ENCODE measurements at regions not wholly inside any gene's neighbourhood (a gene's known extent, or its start where the extent isn't known, plus 50 kb on each side); places are given as distances from the start of the nearest gene placed in this dataset.

DNA sequence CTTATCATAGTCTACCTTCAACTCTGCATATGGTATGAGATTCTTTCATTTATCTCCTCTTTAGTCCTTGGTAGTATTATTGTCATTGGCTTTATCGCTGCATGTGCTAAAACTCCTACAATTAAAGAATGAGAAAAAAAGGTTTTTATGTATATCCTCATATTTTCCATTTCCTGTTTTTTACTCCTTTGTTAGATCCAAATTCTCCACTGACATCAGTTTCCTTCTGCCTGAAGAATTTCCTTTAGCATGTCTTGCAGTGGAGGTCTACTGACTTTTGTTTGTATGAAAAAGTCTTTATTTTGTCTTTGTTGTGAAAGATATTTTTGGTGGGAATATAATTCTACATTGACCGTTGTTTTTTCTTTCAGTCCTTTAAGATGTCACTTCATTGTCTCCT is 81.0 kb upstream of the TNIK start:
- no peaks in the 10 kb centered on the region for H3K9me3 ChIP-seq (ENCODE audit: control extremely low read depth in 1 of 3, control insufficient read depth in 2 of 3, insufficient read depth in 1 of 3, low read length in 2 of 3)
- Mint-ChIP-seq H3K27me3 (peaks cover 12% of the 10 kb centered on the region), H3K27ac (no peak overlapping the region), H3K9me3 (ENCODE audit: insufficient read depth) (no peaks in the 10 kb centered on the region), H3K4me1 (no peaks in the 10 kb centered on the region), H3K4me3 (no peak overlapping the region)
- H3K36me3 ChIP-seq (replicated peaks in 1 of 2; ENCODE audit: control extremely low read depth in 1 of 2, control insufficient read depth in 1 of 2, extremely low read depth in 1 of 2, insufficient read depth in 2 of 2, low read length in 1 of 2), result no peaks in the 10 kb centered on the region
- DNase-seq, result no peak
- no peaks in the 10 kb centered on the region for H3K27me3 ChIP-seq (replicated peaks in 1 of 4; ENCODE audit: control extremely low read depth in 1 of 4, control insufficient read depth in 3 of 4, insufficient read depth in 4 of 4, low read length in 3 of 4)
- no peaks in the 10 kb centered on the region for H4K20me1 ChIP-seq (ENCODE audit: control insufficient read depth, insufficient read depth, low read length, poor library complexity, severe bottlenecking)
- H3K4me1 ChIP-seq (ENCODE audit: control insufficient read depth in 2 of 2, insufficient read depth in 2 of 2, low read length in 2 of 2), result no peaks in the 10 kb centered on the region
- ATAC-seq (ENCODE audit: low read depth), result no peak
- H3K27ac ChIP-seq (ENCODE audit: low read length in 2 of 2), result no peak overlapping the region
- intact Hi-C loops (cut with micrococcal nuclease), result no loop called here
- POLR2A ChIA-PET, result no interaction called here
- TF ChIP-seq EZH2 (IDR thresholded peaks at IDR 0.05; ENCODE audit: borderline replicate concordance, insufficient read depth, low read depth, low read length, poor library complexity, severe bottlenecking) (no peak), CTCF (IDR thresholded peaks at IDR 0.05) (no peak)
- CTCF ChIA-PET, result no interaction called here
- no peak overlapping the region for H3K4me3 ChIP-seq (ENCODE audit: control extremely low read depth in 1 of 5, extremely low read depth in 1 of 5, insufficient read depth in 1 of 5, low read depth in 2 of 5, low read length in 4 of 5)
- no peak overlapping the region for H2AFZ ChIP-seq (ENCODE audit: insufficient read depth, low read depth, low read length, poor library complexity, severe bottlenecking)
- no peak overlapping the region for H3K9ac ChIP-seq (ENCODE audit: low read length)
- no peaks in the 10 kb centered on the region for H3K79me2 ChIP-seq (ENCODE audit: control insufficient read depth, insufficient read depth, low read length)
- H3K4me2 ChIP-seq (replicated peaks; ENCODE audit: low read depth, low read length, poor library complexity, severe bottlenecking), result no peak overlapping the region
- WGBS (ENCODE audit: insufficient coverage), result no CpG with 5 or more reads among the region's 2 CpGs

- H3K4me2 ChIP-seq (replicated peaks; ENCODE audit: low read depth, low read length, poor library complexity, severe bottlenecking), result no peak overlapping the region
- no peaks in the 10 kb centered on the region for H3K27me3 ChIP-seq (replicated peaks in 1 of 4; ENCODE audit: control extremely low read depth in 1 of 4, control insufficient read depth in 3 of 4, insufficient read depth in 4 of 4, low read length in 3 of 4)
- Mint-ChIP-seq H3K4me1 (no peaks in the 10 kb centered on the region), H3K4me3 (no peak overlapping the region), H3K9me3 (ENCODE audit: insufficient read depth) (no peaks in the 10 kb centered on the region), H3K27me3 (no peaks in the 10 kb centered on the region), H3K27ac (no peak overlapping the region)
- intact Hi-C loops (cut with micrococcal nuclease), result no loop called here
- no peaks in the 10 kb centered on the region for H3K36me3 ChIP-seq (replicated peaks in 1 of 2; ENCODE audit: control extremely low read depth in 1 of 2, control insufficient read depth in 1 of 2, extremely low read depth in 1 of 2, insufficient read depth in 2 of 2, low read length in 1 of 2)
- H2AFZ ChIP-seq (ENCODE audit: insufficient read depth, low read depth, low read length, poor library complexity, severe bottlenecking), result no peak overlapping the region
- CTCF ChIA-PET, result no interaction called here
- H3K9me3 ChIP-seq (ENCODE audit: control extremely low read depth in 1 of 3, control insufficient read depth in 2 of 3, insufficient read depth in 1 of 3, low read length in 2 of 3), result no peaks in the 10 kb centered on the region
- H3K9ac ChIP-seq (ENCODE audit: low read length), result no peak overlapping the region
- no peak for DNase-seq
- POLR2A ChIA-PET, result no interaction called here
- H3K79me2 ChIP-seq (ENCODE audit: control insufficient read depth, insufficient read depth, low read length), result no peaks in the 10 kb centered on the region
- H3K27ac ChIP-seq (ENCODE audit: low read length in 2 of 2), result no peak overlapping the region
- H3K4me3 ChIP-seq (ENCODE audit: control extremely low read depth in 1 of 5, extremely low read depth in 1 of 5, insufficient read depth in 1 of 5, low read depth in 2 of 5, low read length in 4 of 5), result no peak overlapping the region
- no CpG with 5 or more reads among the region's 2 CpGs for WGBS (ENCODE audit: insufficient coverage)
- no peaks in the 10 kb centered on the region for H4K20me1 ChIP-seq (ENCODE audit: control insufficient read depth, insufficient read depth, low read length, poor library complexity, severe bottlenecking)
- no peak for TF ChIP-seq CTCF (IDR thresholded peaks at IDR 0.05)
- TF ChIP-seq EZH2 (IDR thresholded peaks at IDR 0.05; ENCODE audit: borderline replicate concordance, insufficient read depth, low read depth, low read length, poor library complexity, severe bottlenecking), result no peak
- H3K4me1 ChIP-seq (ENCODE audit: control insufficient read depth in 2 of 2, insufficient read depth in 2 of 2, low read length in 2 of 2), result no peaks in the 10 kb centered on the region
- no peak for ATAC-seq (ENCODE audit: low read depth)
Observed at GRCh38 chr3:171535799-171536198, 75.6 kb upstream of the TNIK start.
